Prostate gland (tissue), 2 donors: ENCODE measurements at regions not wholly inside any gene's neighbourhood (a gene's known extent, or its start where the extent isn't known, plus 50 kb on each side); places are given as distances from the start of the nearest gene placed in this dataset.

Experiments used
- DNase-seq: peaks from one replicate; pipeline ENCODE4 v3.0.0-alpha.2; 2019; ENCODE audit warnings: low spot score
- H3K27ac ChIP-seq, 2 donors: fragments of 200-600 bp; sonication (generic); 2 replicates each; pipeline ENCODE4 v1.5.1; 2017 to 2019
- H3K27me3 ChIP-seq: fragments of 200-600 bp; sonication (generic); replicated peaks from 2 replicates; pipeline ENCODE4 v1.5.1; 2019; ENCODE audit not compliant: insufficient read depth
- H3K36me3 ChIP-seq, 2 donors: fragments of 200-600 bp; sonication (generic); 1 replicate in 1 of 2; 2 replicates in 1 of 2; pipeline versions ENCODE4 v1.5.1 to v1.8.1; 2017 to 2019
- H3K4me1 ChIP-seq: fragments of 200-600 bp; sonication (generic); replicated peaks from 2 replicates; pipeline ENCODE4 v1.5.1; 2019
- H3K4me3 ChIP-seq, 2 donors: fragments of 200-600 bp; sonication (generic); 2 replicates each; pipeline ENCODE4 v1.5.1; 2017 to 2019
- H3K9me3 ChIP-seq: fragments of 200-600 bp; sonication (generic); 2 replicates; pipeline ENCODE4 v1.5.1; 2017
- POLR2A ChIP-seq: fragments of 450-650 bp; IDR thresholded peaks from one replicate; pipeline ENCODE4 v1.6.1; 2016; ENCODE audit warnings: antibody characterized with exemption, mild to moderate bottlenecking
- POLR2AphosphoS5 ChIP-seq: sonication (generic); formaldehyde crosslinking; IDR thresholded peaks from one replicate; pipeline ENCODE4 v1.6.1; 2017; ENCODE audit warnings: antibody characterized with exemption
- WGBS: methylation state at CpG from one replicate; pipeline ENCODE4 v1.1.5; 2018; 5-methylcytosine and 5-hydroxymethylcytosine counted together
- intact Hi-C: fragments of 100-400 bp; cut with DNase I; formaldehyde crosslinking; loops from one replicate; pipeline ENCODE4 v1.14.2; 2022
- TF ChIP-seq, protein P1 (sequence below), 4 experiments: fragments of 200-600 bp in 2 of 4; fragments of 450-650 bp in 2 of 4; sonication (generic) in 2 of 4; IDR thresholded peaks; 1 replicate in 3 of 4; 2 replicates in 1 of 4; pipeline ENCODE4 v1.5.1; 2016 to 2019; ENCODE audit warnings: antibody characterized with exemption in 4 of 4, mild to moderate bottlenecking in 2 of 4, moderate library complexity in 2 of 4

DNA sequence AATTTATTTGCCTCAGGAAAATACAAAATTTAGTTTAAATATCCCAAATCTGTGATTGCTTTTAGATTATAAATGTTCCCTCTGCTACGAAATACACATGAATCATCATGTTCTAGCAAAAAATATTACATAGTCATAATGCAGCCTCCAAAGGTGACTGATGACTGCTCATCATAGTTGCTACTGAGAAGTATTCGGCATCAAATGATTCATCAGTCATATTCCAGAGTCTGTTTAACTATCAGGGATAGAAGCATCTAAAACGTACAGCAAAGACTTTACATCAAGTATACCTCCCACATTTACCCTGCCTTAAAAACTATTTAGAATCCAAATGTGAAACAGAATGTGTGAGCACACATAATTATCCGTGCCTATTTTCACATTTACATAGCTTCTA lies 626.0 kb downstream of the CDH26 start:
- DNase-seq = no peak
- intact Hi-C loops = no loop called here
- Histone ChIP-seq H3K4me1 (no peaks in the 10 kb centered on the region), H3K36me3 (no peaks in the 10 kb centered on the region), H3K27ac (no peak overlapping the region), H3K9me3 (no peaks in the 10 kb centered on the region), H3K27me3 (no peaks in the 10 kb centered on the region), H3K4me3 (no peak overlapping the region)
- whole genome bisulfite sequencing = 74% methylated on average over 4 of the region's 4 CpGs
- TF ChIP-seq POLR2AphosphoS5 = no peak
- no peak for TF ChIP-seq POLR2A
- TF ChIP-seq, protein P1, sequence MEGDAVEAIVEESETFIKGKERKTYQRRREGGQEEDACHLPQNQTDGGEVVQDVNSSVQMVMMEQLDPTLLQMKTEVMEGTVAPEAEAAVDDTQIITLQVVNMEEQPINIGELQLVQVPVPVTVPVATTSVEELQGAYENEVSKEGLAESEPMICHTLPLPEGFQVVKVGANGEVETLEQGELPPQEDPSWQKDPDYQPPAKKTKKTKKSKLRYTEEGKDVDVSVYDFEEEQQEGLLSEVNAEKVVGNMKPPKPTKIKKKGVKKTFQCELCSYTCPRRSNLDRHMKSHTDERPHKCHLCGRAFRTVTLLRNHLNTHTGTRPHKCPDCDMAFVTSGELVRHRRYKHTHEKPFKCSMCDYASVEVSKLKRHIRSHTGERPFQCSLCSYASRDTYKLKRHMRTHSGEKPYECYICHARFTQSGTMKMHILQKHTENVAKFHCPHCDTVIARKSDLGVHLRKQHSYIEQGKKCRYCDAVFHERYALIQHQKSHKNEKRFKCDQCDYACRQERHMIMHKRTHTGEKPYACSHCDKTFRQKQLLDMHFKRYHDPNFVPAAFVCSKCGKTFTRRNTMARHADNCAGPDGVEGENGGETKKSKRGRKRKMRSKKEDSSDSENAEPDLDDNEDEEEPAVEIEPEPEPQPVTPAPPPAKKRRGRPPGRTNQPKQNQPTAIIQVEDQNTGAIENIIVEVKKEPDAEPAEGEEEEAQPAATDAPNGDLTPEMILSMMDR (IDR thresholded peaks at IDR 0.05) = no peak

DNA sequence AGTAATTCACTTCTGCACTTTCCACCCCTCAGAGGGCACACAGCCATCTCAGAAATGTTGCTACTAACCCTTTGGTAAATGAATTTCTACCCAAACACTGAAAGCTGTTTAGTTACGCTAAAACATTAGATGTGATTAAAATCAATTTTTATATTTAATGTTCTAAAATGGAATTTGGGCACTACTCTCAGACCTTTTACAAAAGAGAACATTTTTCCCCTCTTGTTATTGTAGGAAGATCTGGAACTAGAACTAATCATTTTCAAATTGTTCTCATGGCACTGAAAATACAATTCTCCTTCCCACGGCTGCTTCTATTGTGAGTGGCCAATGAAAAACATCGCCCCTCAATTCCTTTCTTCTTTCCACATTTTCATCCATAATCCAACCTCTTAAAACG lies 627.4 kb downstream of the CDH26 start:
- no peaks in the 10 kb centered on the region for H3K4me1 ChIP-seq
- no peaks in the 10 kb centered on the region for H3K27me3 ChIP-seq
- no peak overlapping the region for H3K27ac ChIP-seq
- intact Hi-C loops = no loop called here
- no peak overlapping the region for H3K4me3 ChIP-seq
- TF ChIP-seq POLR2AphosphoS5 (no peak), POLR2A (no peak)
- TF ChIP-seq, protein P1 (IDR thresholded peaks at IDR 0.05) = no peak
- DNase-seq = no peak
- no peaks in the 10 kb centered on the region for H3K9me3 ChIP-seq
- no peaks in the 10 kb centered on the region for H3K36me3 ChIP-seq
- WGBS = 59% methylated on average over 4 of the region's 4 CpGs

DNA sequence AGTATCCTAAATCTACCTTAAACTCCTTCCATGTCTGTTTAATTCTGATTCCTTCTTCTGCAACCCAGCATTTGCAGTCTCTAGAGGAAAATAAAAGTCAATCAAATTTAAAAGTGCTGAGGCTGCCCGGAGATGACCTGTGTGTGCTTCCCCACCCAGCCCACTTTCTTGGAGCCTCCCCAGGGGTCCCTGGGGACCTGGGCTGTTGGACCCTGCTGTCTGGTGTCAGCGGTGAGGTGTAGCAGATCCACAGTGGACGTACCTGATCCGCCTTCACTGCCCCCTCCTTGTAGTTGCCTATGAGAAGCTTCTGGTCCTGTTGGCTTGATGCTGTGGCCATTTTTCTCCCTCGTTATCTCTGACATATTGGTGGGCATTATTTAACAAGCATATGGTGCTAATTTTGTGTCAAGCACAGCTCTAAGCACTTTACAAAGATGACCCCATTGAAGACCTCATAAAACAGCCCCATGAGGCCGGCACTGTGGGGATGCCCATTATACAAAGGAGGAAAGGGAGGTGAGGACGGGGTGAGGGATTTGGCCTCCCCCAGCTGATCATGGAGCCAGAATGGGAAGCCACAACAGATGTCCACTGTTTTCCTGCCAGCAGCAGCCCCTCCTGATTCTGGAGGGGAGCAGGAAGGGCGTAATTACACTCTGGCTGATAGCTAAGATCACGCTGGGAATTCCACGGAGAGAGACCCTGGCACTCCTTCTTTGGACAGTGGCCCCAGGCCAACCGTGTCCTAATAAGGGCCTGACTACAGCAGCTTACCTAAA lies 628.2 kb downstream of the CDH26 start:
- Histone ChIP-seq H3K4me1 (no peaks in the 10 kb centered on the region), H3K9me3 (no peaks in the 10 kb centered on the region), H3K36me3 (no peaks in the 10 kb centered on the region), H3K27ac (no peak overlapping the region), H3K4me3 (no peak overlapping the region), H3K27me3 (no peaks in the 10 kb centered on the region)
- intact Hi-C loops = no loop called here
- 44% methylated on average over 11 of the region's 11 CpGs for WGBS
- DNase-seq = no peak
- TF ChIP-seq, protein P1 (IDR thresholded peaks at IDR 0.05) = no peak
- no peak for TF ChIP-seq POLR2AphosphoS5
- TF ChIP-seq POLR2A = no peak

DNA sequence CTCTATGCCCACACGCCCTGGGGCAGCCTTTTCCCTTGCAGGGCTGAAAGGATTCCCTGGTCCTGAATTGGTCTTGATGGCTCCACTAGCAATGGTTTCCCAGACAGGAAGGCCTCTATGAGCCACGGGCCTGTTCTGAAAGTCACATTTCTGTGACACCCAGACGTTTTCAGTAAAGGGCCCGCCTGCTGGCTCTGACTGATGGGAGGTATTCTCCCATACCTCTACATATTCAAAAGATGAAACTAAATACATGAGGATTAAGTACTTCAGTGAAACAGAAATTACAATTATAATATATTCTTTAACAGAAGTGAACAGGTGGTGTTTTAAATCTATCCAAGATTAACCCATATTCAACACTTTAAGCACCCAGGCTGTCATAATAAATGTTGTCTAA lies 629.8 kb downstream of the CDH26 start:
- WGBS = 83% methylated on average over 4 of the region's 4 CpGs
- no peaks in the 10 kb centered on the region for H3K4me1 ChIP-seq
- TF ChIP-seq, protein P1 (IDR thresholded peaks at IDR 0.05) = no peak
- TF ChIP-seq POLR2A (no peak), POLR2AphosphoS5 (no peak)

DNA sequence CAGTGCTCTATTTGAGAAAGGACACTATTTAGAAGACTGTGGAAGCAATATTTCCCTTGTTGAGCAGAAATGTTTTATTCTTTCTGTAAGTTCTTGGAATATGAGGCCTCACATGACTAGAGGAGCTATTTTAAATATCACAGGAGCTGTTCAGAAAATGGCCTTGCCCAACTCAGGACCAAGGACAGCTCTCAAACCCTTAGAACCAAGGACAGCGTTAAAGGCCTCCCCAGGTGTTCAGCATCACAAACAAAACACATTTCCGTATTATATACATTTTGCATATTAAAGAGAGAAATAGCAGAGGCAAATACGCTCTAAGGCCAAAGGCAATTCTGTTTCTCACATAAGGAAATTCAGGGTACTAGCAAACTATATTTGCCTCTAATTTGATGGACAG lies 631.4 kb downstream of the CDH26 start:
- no peaks in the 10 kb centered on the region for H3K36me3 ChIP-seq
- no peak overlapping the region for H3K4me3 ChIP-seq
- WGBS = 21% methylated on average over 3 of the region's 3 CpGs
- H3K27me3 ChIP-seq = no peaks in the 10 kb centered on the region
- no peaks in the 10 kb centered on the region for H3K9me3 ChIP-seq
- no peak for DNase-seq
- H3K4me1 ChIP-seq = no peaks in the 10 kb centered on the region
- intact Hi-C loops = no loop called here
- no peak overlapping the region for H3K27ac ChIP-seq
- TF ChIP-seq POLR2AphosphoS5 (no peak), POLR2A (no peak)

More for the DNA sequence above, 629.8 kb downstream of the CDH26 start:
- intact Hi-C loops = no loop called here
- H3K36me3 ChIP-seq = no peaks in the 10 kb centered on the region
- H3K27ac ChIP-seq = no peak overlapping the region
- H3K27me3 ChIP-seq = no peaks in the 10 kb centered on the region
- H3K4me3 ChIP-seq = no peak overlapping the region
- H3K9me3 ChIP-seq = no peaks in the 10 kb centered on the region
- DNase-seq = no peak
